Astrocyte (in vitro differentiated cells and primary cell): ENCODE measurements at regions not wholly inside any gene's neighbourhood (a gene's known extent, or its start where the extent isn't known, plus 50 kb on each side); places are given as distances from the start of the nearest gene placed in this dataset.
A peak's percentile ranks its signal among the peaks of the same experiment; 100 is the strongest.

Experiments used
- DNase-seq: peaks from one replicate; pipeline ENCODE4 v3.0.0-alpha.2; 2010; ENCODE audit warnings: low read depth
- FAIRE-seq: peaks from 2 replicates; lab custom pipeline; 2011; peaks lifted over from hg19 to GRCh38; lab: Jason Lieb, UNC
- H2AFZ ChIP-seq: 2 replicates; pipeline ENCODE4 v1.6.0; 2012; ENCODE audit warnings: low read depth, low read length, inconsistent platforms
- H3K27ac ChIP-seq: 2 replicates; pipeline ENCODE4 v1.5.1; 2011; ENCODE audit warnings: low read depth, low read length, inconsistent platforms
- H3K27me3 ChIP-seq: 2 replicates; pipeline ENCODE4 v1.6.0; 2011; ENCODE audit warnings: low read length, inconsistent platforms; ENCODE audit not compliant: insufficient read depth
- H3K36me3 ChIP-seq: 2 replicates; pipeline ENCODE4 v1.5.1; 2011; ENCODE audit warnings: low read length, inconsistent platforms; ENCODE audit not compliant: insufficient read depth
- H3K4me1 ChIP-seq: 2 replicates; pipeline ENCODE4 v1.5.1; 2011; ENCODE audit warnings: low read length, inconsistent platforms; ENCODE audit not compliant: insufficient read depth
- H3K4me2 ChIP-seq: 2 replicates; pipeline ENCODE4 v1.6.0; 2012; ENCODE audit warnings: low read length, inconsistent platforms
- H3K4me3 ChIP-seq: 2 replicates; pipeline ENCODE4 v1.5.1; 2011; ENCODE audit warnings: low read depth, mild to moderate bottlenecking, low read length, inconsistent platforms; ENCODE audit not compliant: insufficient read depth
- H3K79me2 ChIP-seq: 2 replicates; pipeline ENCODE4 v1.6.0; 2012; ENCODE audit warnings: mild to moderate bottlenecking, low read length, inconsistent platforms; ENCODE audit not compliant: insufficient read depth
- H3K9ac ChIP-seq: 2 replicates; pipeline ENCODE4 v1.6.0; 2012; ENCODE audit warnings: mild to moderate bottlenecking, low read length, inconsistent platforms
- H3K9me3 ChIP-seq: 2 replicates; pipeline ENCODE4 v1.5.1; 2012; ENCODE audit warnings: low read depth, mild to moderate bottlenecking, low read length, inconsistent platforms; ENCODE audit not compliant: insufficient read depth
- H4K20me1 ChIP-seq: 2 replicates; pipeline ENCODE4 v1.6.0; 2012; ENCODE audit warnings: low read length, inconsistent platforms; ENCODE audit not compliant: insufficient read depth
- H3K27ac Mint-ChIP-seq: one replicate; pipeline ENCODE4 v1.8.0; 2021; ENCODE audit warnings: mild to moderate bottlenecking, mixed read lengths; ENCODE audit not compliant: unreplicated experiment
- H3K27me3 Mint-ChIP-seq: one replicate; pipeline ENCODE4 v1.8.0; 2021; ENCODE audit warnings: low read depth, mixed read lengths; ENCODE audit not compliant: unreplicated experiment
- H3K36me3 Mint-ChIP-seq: one replicate; pipeline ENCODE4 v1.8.0; 2021; ENCODE audit warnings: low read depth, mixed read lengths; ENCODE audit not compliant: unreplicated experiment
- H3K4me1 Mint-ChIP-seq: one replicate; pipeline ENCODE4 v1.8.0; 2021; ENCODE audit warnings: low read depth, mixed read lengths; ENCODE audit not compliant: unreplicated experiment
- H3K4me3 Mint-ChIP-seq: one replicate; pipeline ENCODE4 v1.8.0; 2021; ENCODE audit warnings: mild to moderate bottlenecking, moderate library complexity, mixed read lengths; ENCODE audit not compliant: unreplicated experiment
- H3K9me3 Mint-ChIP-seq: one replicate; pipeline ENCODE4 v1.8.0; 2021; ENCODE audit warnings: mild to moderate bottlenecking, mixed read lengths; ENCODE audit not compliant: unreplicated experiment
- CTCF ChIP-seq: IDR thresholded peaks from 2 replicates; pipeline ENCODE4 v1.5.1; 2011; ENCODE audit warnings: low read depth, mild to moderate bottlenecking, inconsistent platforms, low read length, moderate library complexity; ENCODE audit not compliant: insufficient read depth
- EZH2 ChIP-seq: IDR thresholded peaks from 2 replicates; pipeline ENCODE4 v1.6.1; 2012; ENCODE audit warnings: mild to moderate bottlenecking, low read length, inconsistent platforms; ENCODE audit not compliant: insufficient read depth

GRCh38 chr5:24177821-24178220 lies 467.0 kb downstream of the CDH10 start:
- Histone ChIP-seq H3K27me3 (no peaks in the 10 kb centered on the region), H3K9ac (no peak overlapping the region), H3K9me3 (no peaks in the 10 kb centered on the region), H3K27ac (no peak overlapping the region), H4K20me1 (no peaks in the 10 kb centered on the region), H3K36me3 (no peaks in the 10 kb centered on the region), H3K4me1 (no peaks in the 10 kb centered on the region), H3K4me3 (no peak overlapping the region), H2AFZ (no peak overlapping the region), H3K4me2 (no peak overlapping the region), H3K79me2 (no peaks in the 10 kb centered on the region)
- FAIRE-seq, result no peak
- no peaks in the 10 kb centered on the region for H3K36me3 Mint-ChIP-seq
- no peaks in the 10 kb centered on the region for H3K27me3 Mint-ChIP-seq
- H3K27ac Mint-ChIP-seq, result no peak overlapping the region
- TF ChIP-seq CTCF (no peak), EZH2 (no peak)
- H3K9me3 Mint-ChIP-seq, result no peaks in the 10 kb centered on the region
- no peaks in the 10 kb centered on the region for H3K4me1 Mint-ChIP-seq
- DNase-seq, result no peak
- H3K4me3 Mint-ChIP-seq, result no peak overlapping the region

- no peak for TF ChIP-seq EZH2
- no peak for TF ChIP-seq CTCF
- Mint-ChIP-seq H3K4me3 (no peak overlapping the region), H3K36me3 (no peaks in the 10 kb centered on the region), H3K9me3 (no peaks in the 10 kb centered on the region), H3K27me3 (no peaks in the 10 kb centered on the region), H3K27ac (no peak overlapping the region), H3K4me1 (no peaks in the 10 kb centered on the region)
- DNase-seq (peak; percentile 10), FAIRE-seq (no peak)
- no peak overlapping the region for H2AFZ ChIP-seq
- no peaks in the 10 kb centered on the region for H3K27me3 ChIP-seq
- H4K20me1 ChIP-seq, result no peaks in the 10 kb centered on the region
- no peaks in the 10 kb centered on the region for H3K36me3 ChIP-seq
- no peaks in the 10 kb centered on the region for H3K9me3 ChIP-seq
- H3K79me2 ChIP-seq, result no peaks in the 10 kb centered on the region
- no peak overlapping the region for H3K4me2 ChIP-seq
- H3K9ac ChIP-seq, result no peak overlapping the region
- no peak overlapping the region for H3K27ac ChIP-seq
- H3K4me1 ChIP-seq, result no peaks in the 10 kb centered on the region
- H3K4me3 ChIP-seq, result no peak overlapping the region
These were observed 460.8 kb downstream of the CDH10 start for GRCh38 chr5:24183981-24184380.

GRCh38 chr5:24188216-24188925 lies 456.4 kb downstream of the CDH10 start:
- no peaks in the 10 kb centered on the region for H3K4me1 ChIP-seq
- H3K4me2 ChIP-seq, result peak overlapping the region; percentile 21
- H3K36me3 ChIP-seq, result no peaks in the 10 kb centered on the region
- H3K9me3 ChIP-seq, result no peaks in the 10 kb centered on the region
- Mint-ChIP-seq H3K4me3 (no peak overlapping the region), H3K9me3 (no peaks in the 10 kb centered on the region), H3K4me1 (no peaks in the 10 kb centered on the region), H3K27ac (no peak overlapping the region), H3K27me3 (no peaks in the 10 kb centered on the region), H3K36me3 (no peaks in the 10 kb centered on the region)
- no peaks in the 10 kb centered on the region for H4K20me1 ChIP-seq
- FAIRE-seq (no peak), DNase-seq (peak; percentile 16)
- H2AFZ ChIP-seq, result no peak overlapping the region
- no peak overlapping the region for H3K9ac ChIP-seq
- peak overlapping the region; percentile 28 for H3K27ac ChIP-seq
- H3K4me3 ChIP-seq, result no peak overlapping the region
- H3K27me3 ChIP-seq, result no peaks in the 10 kb centered on the region
- H3K79me2 ChIP-seq, result no peaks in the 10 kb centered on the region
- no peak for TF ChIP-seq EZH2
- TF ChIP-seq CTCF, result no peak
